NT2/D1 (cell line): ENCODE measurements at regions not wholly inside any gene's neighbourhood (a gene's known extent, or its start where the extent isn't known, plus 50 kb on each side); places are given as distances from the start of the nearest gene placed in this dataset.

Source experiments
- SUZ12 ChIP-seq: IDR thresholded peaks from 2 replicates; pipeline ENCODE4 v1.6.1; 2011; ENCODE audit not compliant: insufficient read length, insufficient read depth; ENCODE audit errors: extremely low read depth
- YY1 ChIP-seq: IDR thresholded peaks from 2 replicates; pipeline ENCODE4 v1.6.1; 2011; ENCODE audit not compliant: insufficient read length, insufficient read depth

DNA sequence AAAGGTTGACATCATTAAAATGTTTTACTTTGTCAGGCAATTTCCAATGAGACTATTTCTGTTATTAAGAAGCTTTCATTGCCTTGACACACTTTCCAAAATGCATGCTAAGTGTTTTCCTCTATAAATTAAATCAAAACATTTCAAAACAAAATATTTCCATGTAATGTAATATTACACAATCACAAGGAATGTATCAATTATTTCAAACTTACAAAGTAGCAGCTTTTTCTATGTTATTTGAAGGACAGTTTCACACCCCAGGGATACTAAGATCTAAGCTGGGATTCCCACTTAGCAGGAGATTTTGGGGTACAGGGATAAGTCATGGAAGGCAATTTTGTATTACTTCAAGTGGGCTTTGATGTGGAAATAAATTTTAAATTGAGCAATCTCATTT is 144.9 kb downstream of the FOXG1 start:
- TF ChIP-seq SUZ12 (no peak), YY1 (no peak)
